Testis (tissue), 2 donors: ENCODE measurements at regions not wholly inside any gene's neighbourhood (a gene's known extent, or its start where the extent isn't known, plus 50 kb on each side); places are given as distances from the start of the nearest gene placed in this dataset.
"Not testable (repeated sequence)": the region's sequence is repeated elsewhere in the genome, so short reads cannot be mapped to it uniquely, and the experiment has no call there.

Source experiments
- DNase-seq: peaks from one replicate; pipeline ENCODE4 v3.0.0-alpha.2; 2019
- H3K27ac ChIP-seq, 2 donors: fragments of 200-600 bp; sonication (generic); one replicate each; pipeline ENCODE4 v1.5.1; 2019
- H3K27me3 ChIP-seq: fragments of 200-600 bp; sonication (generic); one replicate; pipeline ENCODE4 v1.5.1; 2019
- H3K36me3 ChIP-seq: fragments of 200-600 bp; sonication (generic); one replicate; pipeline ENCODE4 v1.5.1; 2017; ENCODE audit warnings: low read depth; ENCODE audit errors: missing control alignments
- H3K4me1 ChIP-seq: fragments of 200-600 bp; sonication (generic); one replicate; pipeline ENCODE4 v1.5.1; 2019
- H3K4me3 ChIP-seq, 2 donors: fragments of 200-600 bp; sonication (generic); one replicate each; pipeline ENCODE4 v1.5.1; 2017 to 2019
- H3K9me3 ChIP-seq: fragments of 200-600 bp; sonication (generic); one replicate; pipeline ENCODE4 v1.5.1; 2017
- POLR2A ChIP-seq: fragments of 450-650 bp; IDR thresholded peaks from one replicate; pipeline ENCODE4 v1.6.1; 2017; ENCODE audit warnings: antibody characterized with exemption, mild to moderate bottlenecking, moderate library complexity
- WGBS, 2 donors: methylation state at CpG; one replicate each; pipeline ENCODE4 v1.1.5; 2018; 5-methylcytosine and 5-hydroxymethylcytosine counted together
- intact Hi-C: fragments of 100-400 bp; cut with DNase I; formaldehyde crosslinking; loops from one replicate; pipeline ENCODE4 v1.15.1; 2023; ENCODE audit warnings: low total_unique reads
- TF ChIP-seq, protein P1 (sequence below), 3 experiments: fragments of 450-650 bp in 2 of 3; fragments of 200-600 bp in 1 of 3; sonication (generic) in 1 of 3; IDR thresholded peaks; one replicate each; pipeline ENCODE4 v1.5.1; 2016 to 2019; ENCODE audit warnings: antibody characterized with exemption in 3 of 3, mild to moderate bottlenecking in 2 of 3, moderate library complexity in 1 of 3

DNA sequence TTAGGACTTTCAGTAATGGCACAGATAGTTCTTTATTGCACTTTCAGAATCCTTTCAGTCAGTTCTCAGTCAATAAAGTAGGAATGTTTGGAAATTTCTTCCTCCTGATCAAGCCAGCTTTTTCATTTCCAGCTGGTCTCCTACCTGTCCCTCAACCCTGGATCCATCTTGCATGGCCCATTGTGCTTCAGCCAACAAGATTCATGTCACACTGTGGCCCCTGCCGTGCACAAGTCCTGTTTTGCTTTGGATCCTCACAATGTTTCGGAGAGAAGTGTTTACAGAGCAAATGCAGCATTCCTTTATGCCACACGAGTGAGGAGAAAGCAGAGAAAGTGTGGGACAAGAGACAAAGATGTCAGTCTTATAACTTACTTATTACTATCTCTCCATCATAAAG is 1694.7 kb upstream of the LRRTM3 start:
- no peak overlapping the region for H3K4me3 ChIP-seq
- TF ChIP-seq, protein P1, sequence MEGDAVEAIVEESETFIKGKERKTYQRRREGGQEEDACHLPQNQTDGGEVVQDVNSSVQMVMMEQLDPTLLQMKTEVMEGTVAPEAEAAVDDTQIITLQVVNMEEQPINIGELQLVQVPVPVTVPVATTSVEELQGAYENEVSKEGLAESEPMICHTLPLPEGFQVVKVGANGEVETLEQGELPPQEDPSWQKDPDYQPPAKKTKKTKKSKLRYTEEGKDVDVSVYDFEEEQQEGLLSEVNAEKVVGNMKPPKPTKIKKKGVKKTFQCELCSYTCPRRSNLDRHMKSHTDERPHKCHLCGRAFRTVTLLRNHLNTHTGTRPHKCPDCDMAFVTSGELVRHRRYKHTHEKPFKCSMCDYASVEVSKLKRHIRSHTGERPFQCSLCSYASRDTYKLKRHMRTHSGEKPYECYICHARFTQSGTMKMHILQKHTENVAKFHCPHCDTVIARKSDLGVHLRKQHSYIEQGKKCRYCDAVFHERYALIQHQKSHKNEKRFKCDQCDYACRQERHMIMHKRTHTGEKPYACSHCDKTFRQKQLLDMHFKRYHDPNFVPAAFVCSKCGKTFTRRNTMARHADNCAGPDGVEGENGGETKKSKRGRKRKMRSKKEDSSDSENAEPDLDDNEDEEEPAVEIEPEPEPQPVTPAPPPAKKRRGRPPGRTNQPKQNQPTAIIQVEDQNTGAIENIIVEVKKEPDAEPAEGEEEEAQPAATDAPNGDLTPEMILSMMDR (IDR thresholded peaks at IDR 0.05), result no peak
- no peak for TF ChIP-seq POLR2A
- no peak for DNase-seq
- no peaks in the 10 kb centered on the region for H3K9me3 ChIP-seq
- 67 to 68% methylated on average over 3 of the region's 3 CpGs for whole genome bisulfite sequencing, 2 donors
- H3K27ac ChIP-seq, result no peak overlapping the region
- H3K4me1 ChIP-seq, result no peaks in the 10 kb centered on the region
- no peaks in the 10 kb centered on the region for H3K27me3 ChIP-seq
- intact Hi-C loops, result no loop called here
- no peaks in the 10 kb centered on the region for H3K36me3 ChIP-seq

- Histone ChIP-seq H3K27ac (no peak overlapping the region), H3K4me3 (no peak overlapping the region), H3K27me3 (no peaks in the 10 kb centered on the region), H3K4me1 (no peaks in the 10 kb centered on the region), H3K36me3 (no peaks in the 10 kb centered on the region), H3K9me3 (no peaks in the 10 kb centered on the region)
- TF ChIP-seq, protein P1 (IDR thresholded peaks at IDR 0.05), result no peak
- TF ChIP-seq POLR2A, result no peak
- 87 to 97% methylated on average over 2 of the region's 2 CpGs for WGBS, 2 donors
- no peak for DNase-seq
- intact Hi-C loops, result no loop called here
Observed at GRCh38 chr10:65234261-65234660, 1691.6 kb upstream of the LRRTM3 start.

- no peak for TF ChIP-seq POLR2A
- TF ChIP-seq, protein P1 (IDR thresholded peaks at IDR 0.05), result no peak
- DNase-seq, result no peak
- intact Hi-C loops, result no loop called here
- Histone ChIP-seq H3K36me3 (no peaks in the 10 kb centered on the region), H3K4me1 (no peaks in the 10 kb centered on the region), H3K4me3 (no peak overlapping the region), H3K9me3 (no peaks in the 10 kb centered on the region), H3K27ac (no peak overlapping the region), H3K27me3 (no peaks in the 10 kb centered on the region)
- WGBS, 2 donors, result 73 to 82% methylated on average over 2 of the region's 2 CpGs
Observed at GRCh38 chr10:65235266-65235665, 1690.6 kb upstream of the LRRTM3 start.

DNA sequence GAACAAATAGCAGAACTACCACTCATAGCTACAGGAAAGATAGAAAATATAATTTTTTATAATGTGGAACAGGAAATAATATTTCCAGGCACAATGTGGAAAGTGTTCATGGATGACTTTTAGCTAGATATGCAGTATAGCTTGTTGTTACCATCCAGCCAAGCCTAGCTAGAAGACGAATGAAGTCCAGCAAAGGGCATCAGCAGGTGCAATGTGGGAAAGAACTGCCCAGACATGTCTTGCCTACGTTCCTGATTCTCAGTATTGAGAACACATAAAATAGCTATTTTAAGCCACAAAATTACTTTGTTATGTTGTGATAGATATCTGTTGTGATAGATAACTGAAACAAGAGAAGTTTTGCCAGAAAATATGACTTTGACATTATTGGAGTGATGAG is 1690.0 kb upstream of the LRRTM3 start:
- no peaks in the 10 kb centered on the region for H3K27me3 ChIP-seq
- intact Hi-C loops, result no loop called here
- no peak overlapping the region for H3K27ac ChIP-seq
- no peaks in the 10 kb centered on the region for H3K9me3 ChIP-seq
- H3K36me3 ChIP-seq, result no peaks in the 10 kb centered on the region
- DNase-seq, result no peak
- no peaks in the 10 kb centered on the region for H3K4me1 ChIP-seq
- no peak overlapping the region for H3K4me3 ChIP-seq
- TF ChIP-seq POLR2A, result no peak
- TF ChIP-seq, protein P1 (IDR thresholded peaks at IDR 0.05), result no peak
- 82 to 83% methylated on average over 2 of the region's 2 CpGs for WGBS, 2 donors

GRCh38 chr10:65265451-65265954 is 1660.3 kb upstream of the LRRTM3 start:
- H3K4me3 ChIP-seq, result no peak overlapping the region
- no peaks in the 10 kb centered on the region for H3K27me3 ChIP-seq
- H3K9me3 ChIP-seq, result no peaks in the 10 kb centered on the region
- no peaks in the 10 kb centered on the region for H3K36me3 ChIP-seq
- WGBS, 2 donors, result 56 to 78% methylated on average over 2 of the region's 2 CpGs
- no peak overlapping the region for H3K27ac ChIP-seq
- no peaks in the 10 kb centered on the region for H3K4me1 ChIP-seq
- TF ChIP-seq, protein P1 (IDR thresholded peaks at IDR 0.05), result no peak
- no peak for TF ChIP-seq POLR2A
- intact Hi-C loops, result no loop called here
- DNase-seq, result no peak

DNA sequence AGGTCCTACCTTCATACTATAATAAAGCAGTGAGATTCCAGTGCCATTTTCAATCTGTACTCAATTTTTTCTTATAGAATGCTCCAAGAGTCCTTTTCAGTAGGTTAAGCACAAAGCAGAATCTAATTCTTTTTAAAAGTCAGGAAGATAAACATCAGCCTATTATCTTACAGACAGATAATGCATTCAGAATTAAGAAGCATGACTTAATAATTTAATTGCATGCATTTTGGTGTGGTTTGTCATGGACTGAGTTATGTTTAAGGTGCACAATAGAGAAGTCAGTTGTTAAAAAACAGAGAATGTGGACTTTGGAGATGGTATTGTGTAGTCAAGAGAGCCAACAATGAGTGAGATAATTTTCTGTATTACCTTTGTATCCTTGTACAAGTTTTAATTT is 1656.3 kb upstream of the LRRTM3 start:
- H3K36me3 ChIP-seq, H3K27me3 ChIP-seq, H3K9me3 ChIP-seq, H3K4me3 ChIP-seq, DNase-seq, H3K4me1 ChIP-seq, H3K27ac ChIP-seq, intact Hi-C loops: not testable (repeated sequence)
